HL-60 (cell line): ENCODE measurements at regions not wholly inside any gene's neighbourhood (a gene's known extent, or its start where the extent isn't known, plus 50 kb on each side); places are given as distances from the start of the nearest gene placed in this dataset.

ENCODE experiments used
- DNase-seq, 2 experiments: peaks; one replicate each; pipeline ENCODE4 v3.0.0-alpha.2; 2010 to 2020; ENCODE audit warnings: low read depth in 1 of 2, low spot score in 1 of 2
- H3K27ac ChIP-seq: fragments of 250-450 bp; sonication (Bioruptor Pico); replicated peaks from 2 replicates; pipeline ENCODE4 v1.5.1; 2020; ENCODE audit warnings: mild to moderate bottlenecking, moderate library complexity
- H3K27me3 ChIP-seq: fragments of 250-450 bp; sonication (Bioruptor Pico); 2 replicates; pipeline ENCODE4 v1.5.1; 2021; ENCODE audit warnings: mild to moderate bottlenecking, moderate library complexity; ENCODE audit not compliant: insufficient read depth, poor library complexity, severe bottlenecking
- H3K4me3 ChIP-seq: replicated peaks from 2 replicates; pipeline ENCODE4 v1.5.1; 2011; ENCODE audit warnings: mild to moderate bottlenecking, control low read depth, low read length; ENCODE audit not compliant: insufficient read depth
- GABPA ChIP-seq: IDR thresholded peaks from 2 replicates; pipeline ENCODE4 v1.6.1; 2012; ENCODE audit warnings: low read depth
- POLR2AphosphoS5 ChIP-seq: IDR thresholded peaks from 2 replicates; pipeline ENCODE4 v1.6.1; 2012; ENCODE audit warnings: low read depth
- REST ChIP-seq: IDR thresholded peaks from 2 replicates; pipeline ENCODE4 v1.6.1; 2012; ENCODE audit warnings: low read depth; ENCODE audit not compliant: insufficient replicate concordance
- SPI1 ChIP-seq: IDR thresholded peaks from 2 replicates; pipeline ENCODE4 v1.6.1; 2012; ENCODE audit warnings: low read depth, mild to moderate bottlenecking, borderline replicate concordance
- TF ChIP-seq, protein P1 (sequence below): IDR thresholded peaks from one replicate; pipeline ENCODE4 v1.5.1; 2011; ENCODE audit warnings: low read length, control low read depth, inconsistent platforms; ENCODE audit not compliant: insufficient read depth

DNA sequence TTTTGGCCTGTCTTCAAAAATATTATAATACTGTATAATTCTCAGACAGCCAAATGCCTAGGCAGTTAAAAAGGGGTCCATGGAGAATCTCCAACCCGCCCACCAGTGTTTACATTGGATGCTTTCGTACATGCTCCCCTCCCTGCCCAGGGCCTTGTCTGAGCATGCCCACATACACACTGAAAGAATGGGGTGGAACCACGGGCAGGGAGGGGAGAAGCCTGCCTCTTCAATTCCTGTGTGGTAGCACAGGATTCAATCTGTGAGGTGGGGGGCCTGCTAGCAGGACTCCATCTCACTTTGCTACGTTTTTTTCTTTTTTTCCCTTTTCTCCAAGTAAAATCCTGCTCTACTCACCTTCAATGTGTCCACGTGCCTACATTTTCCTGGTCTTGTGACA lies 314.7 kb upstream of the GRAMD2B start:
- Histone ChIP-seq H3K4me3 (no peak overlapping the region), H3K27ac (no peak overlapping the region), H3K27me3 (no peaks in the 10 kb centered on the region)
- TF ChIP-seq POLR2AphosphoS5 (no peak), REST (no peak), SPI1 (no peak), GABPA (no peak)
- TF ChIP-seq, protein P1, sequence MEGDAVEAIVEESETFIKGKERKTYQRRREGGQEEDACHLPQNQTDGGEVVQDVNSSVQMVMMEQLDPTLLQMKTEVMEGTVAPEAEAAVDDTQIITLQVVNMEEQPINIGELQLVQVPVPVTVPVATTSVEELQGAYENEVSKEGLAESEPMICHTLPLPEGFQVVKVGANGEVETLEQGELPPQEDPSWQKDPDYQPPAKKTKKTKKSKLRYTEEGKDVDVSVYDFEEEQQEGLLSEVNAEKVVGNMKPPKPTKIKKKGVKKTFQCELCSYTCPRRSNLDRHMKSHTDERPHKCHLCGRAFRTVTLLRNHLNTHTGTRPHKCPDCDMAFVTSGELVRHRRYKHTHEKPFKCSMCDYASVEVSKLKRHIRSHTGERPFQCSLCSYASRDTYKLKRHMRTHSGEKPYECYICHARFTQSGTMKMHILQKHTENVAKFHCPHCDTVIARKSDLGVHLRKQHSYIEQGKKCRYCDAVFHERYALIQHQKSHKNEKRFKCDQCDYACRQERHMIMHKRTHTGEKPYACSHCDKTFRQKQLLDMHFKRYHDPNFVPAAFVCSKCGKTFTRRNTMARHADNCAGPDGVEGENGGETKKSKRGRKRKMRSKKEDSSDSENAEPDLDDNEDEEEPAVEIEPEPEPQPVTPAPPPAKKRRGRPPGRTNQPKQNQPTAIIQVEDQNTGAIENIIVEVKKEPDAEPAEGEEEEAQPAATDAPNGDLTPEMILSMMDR, result no peak
- DNase-seq, result no peak

- TF ChIP-seq GABPA (no peak), SPI1 (no peak), POLR2AphosphoS5 (no peak), REST (no peak)
- TF ChIP-seq, protein P1, result no peak
- DNase-seq, result no peak
- H3K27ac ChIP-seq, result no peak overlapping the region
- H3K27me3 ChIP-seq, result no peaks in the 10 kb centered on the region
- H3K4me3 ChIP-seq, result no peak overlapping the region
Measured at GRCh38 chr5:126115059-126115629, 308.1 kb upstream of the GRAMD2B start.

DNA sequence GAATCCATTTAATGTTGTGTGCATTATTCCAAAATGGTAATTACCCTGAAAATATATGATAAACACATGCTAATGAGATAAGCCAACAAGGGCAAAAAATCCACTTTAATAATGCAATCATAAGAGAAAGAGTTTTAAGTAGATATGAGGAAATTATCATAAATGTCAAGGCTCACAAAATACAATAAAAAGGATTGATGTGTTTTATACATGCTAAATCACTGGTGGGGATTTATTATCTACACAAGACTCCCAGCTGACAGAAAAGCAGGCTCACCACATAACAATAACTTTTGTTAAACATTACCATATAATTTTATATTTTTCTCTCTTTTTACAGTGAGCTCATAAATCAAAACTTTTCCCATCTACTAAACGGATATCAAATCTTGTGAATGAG lies 306.2 kb upstream of the GRAMD2B start:
- no peaks in the 10 kb centered on the region for H3K27me3 ChIP-seq
- H3K4me3 ChIP-seq, result no peak overlapping the region
- TF ChIP-seq, protein P1, result no peak
- no peak for TF ChIP-seq GABPA
- no peak for TF ChIP-seq POLR2AphosphoS5
- no peak for TF ChIP-seq REST
- TF ChIP-seq SPI1, result no peak
- DNase-seq, result no peak
- H3K27ac ChIP-seq, result no peak overlapping the region
